ENCODE measurements at regions not wholly inside any gene's neighbourhood (a gene's known extent, or its start where the extent isn't known, plus 50 kb on each side); places are given as distances from the start of the nearest gene placed in this dataset.

DNA sequence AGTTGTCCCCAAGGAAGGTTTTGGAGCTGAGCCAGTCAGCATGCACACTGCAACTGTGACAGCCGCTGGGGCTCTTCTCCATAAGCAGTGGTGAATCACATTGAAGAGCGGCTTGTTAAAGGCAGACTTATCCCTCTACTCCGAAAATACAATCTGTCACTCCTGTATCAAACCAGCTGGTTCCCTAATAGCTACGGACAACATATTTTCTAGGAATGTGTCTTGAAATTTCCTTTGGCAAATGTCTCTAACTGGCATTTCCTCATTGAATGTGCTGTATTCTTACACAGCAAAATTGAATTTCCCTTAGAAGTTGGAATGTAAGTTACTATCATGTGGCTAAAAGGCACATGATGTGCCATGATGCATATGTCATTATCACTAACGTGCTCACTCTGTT is 104.0 kb upstream of the GPR12 start:
- Mint-ChIP-seq H3K27me3 (ENCODE audit: unreplicated experiment) (peaks cover 4% of the 10 kb centered on the region), H3K36me3 (ENCODE audit: unreplicated experiment) (peaks cover 7% of the 10 kb centered on the region), H3K4me3 (ENCODE audit: unreplicated experiment) (no peak overlapping the region), H3K27ac (ENCODE audit: unreplicated experiment) (no peak overlapping the region), H3K9me3 (ENCODE audit: unreplicated experiment) (peaks cover 2% of the 10 kb centered on the region), H3K4me1 (ENCODE audit: low read depth, unreplicated experiment) (peaks cover 3% of the 10 kb centered on the region)
- TF ChIP-seq, protein P1, sequence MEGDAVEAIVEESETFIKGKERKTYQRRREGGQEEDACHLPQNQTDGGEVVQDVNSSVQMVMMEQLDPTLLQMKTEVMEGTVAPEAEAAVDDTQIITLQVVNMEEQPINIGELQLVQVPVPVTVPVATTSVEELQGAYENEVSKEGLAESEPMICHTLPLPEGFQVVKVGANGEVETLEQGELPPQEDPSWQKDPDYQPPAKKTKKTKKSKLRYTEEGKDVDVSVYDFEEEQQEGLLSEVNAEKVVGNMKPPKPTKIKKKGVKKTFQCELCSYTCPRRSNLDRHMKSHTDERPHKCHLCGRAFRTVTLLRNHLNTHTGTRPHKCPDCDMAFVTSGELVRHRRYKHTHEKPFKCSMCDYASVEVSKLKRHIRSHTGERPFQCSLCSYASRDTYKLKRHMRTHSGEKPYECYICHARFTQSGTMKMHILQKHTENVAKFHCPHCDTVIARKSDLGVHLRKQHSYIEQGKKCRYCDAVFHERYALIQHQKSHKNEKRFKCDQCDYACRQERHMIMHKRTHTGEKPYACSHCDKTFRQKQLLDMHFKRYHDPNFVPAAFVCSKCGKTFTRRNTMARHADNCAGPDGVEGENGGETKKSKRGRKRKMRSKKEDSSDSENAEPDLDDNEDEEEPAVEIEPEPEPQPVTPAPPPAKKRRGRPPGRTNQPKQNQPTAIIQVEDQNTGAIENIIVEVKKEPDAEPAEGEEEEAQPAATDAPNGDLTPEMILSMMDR (IDR thresholded peaks at IDR 0.05; ENCODE audit: partially characterized antibody, unreplicated experiment) = no peak
- no peak for DNase-seq

DNA sequence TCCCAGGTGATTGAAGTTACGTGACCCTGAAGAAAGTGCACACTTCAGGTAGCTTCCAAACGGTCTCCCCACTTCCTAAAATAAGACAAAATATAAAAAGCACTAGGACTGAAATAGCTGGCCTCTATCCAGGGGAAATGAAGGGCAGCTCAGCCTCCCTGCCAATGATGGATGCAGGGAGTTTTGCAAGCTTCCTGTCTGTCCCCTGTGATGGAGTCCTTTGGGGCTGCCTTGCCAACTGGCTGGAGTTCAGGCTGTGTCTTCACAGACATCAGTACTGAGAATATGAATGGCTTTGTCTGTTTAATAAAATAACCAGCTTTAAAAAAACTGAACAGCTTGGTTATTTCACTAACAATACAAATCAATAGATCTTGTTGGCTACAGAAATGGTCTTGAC is 101.4 kb upstream of the GPR12 start:
- H3K27me3 Mint-ChIP-seq (ENCODE audit: unreplicated experiment) = peaks cover 4% of the 10 kb centered on the region
- peaks cover 2% of the 10 kb centered on the region for H3K9me3 Mint-ChIP-seq (ENCODE audit: unreplicated experiment)
- TF ChIP-seq, protein P1 (IDR thresholded peaks at IDR 0.05; ENCODE audit: partially characterized antibody, unreplicated experiment) = no peak
- peaks cover 3% of the 10 kb centered on the region for H3K4me1 Mint-ChIP-seq (ENCODE audit: low read depth, unreplicated experiment)
- H3K4me3 Mint-ChIP-seq (ENCODE audit: unreplicated experiment) = no peak overlapping the region
- H3K27ac Mint-ChIP-seq (ENCODE audit: unreplicated experiment) = no peak overlapping the region
- H3K36me3 Mint-ChIP-seq (ENCODE audit: unreplicated experiment) = peaks cover 7% of the 10 kb centered on the region
- DNase-seq = no peak

DNA sequence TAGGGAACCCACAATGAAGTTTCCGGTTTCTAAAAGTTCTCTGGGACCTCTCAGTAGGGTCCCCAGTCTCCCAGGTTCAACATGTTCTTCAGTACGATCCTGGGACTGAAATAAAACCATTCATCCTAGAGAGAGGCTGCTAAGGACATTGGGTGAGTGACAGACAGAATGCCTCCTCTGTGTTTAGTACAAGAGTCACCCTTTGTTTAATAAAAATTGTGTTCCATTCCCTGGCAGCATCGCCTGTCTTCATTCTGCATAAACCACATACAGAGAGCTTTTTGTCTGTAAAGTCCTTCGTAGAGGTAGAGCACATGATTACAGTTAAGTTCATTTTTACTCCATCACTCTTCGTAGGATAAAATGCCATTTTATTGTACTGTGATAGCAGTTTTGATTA is 95.3 kb upstream of the GPR12 start:
- peaks cover 4% of the 10 kb centered on the region for H3K27me3 Mint-ChIP-seq (ENCODE audit: unreplicated experiment)
- no peak overlapping the region for H3K4me3 Mint-ChIP-seq (ENCODE audit: unreplicated experiment)
- H3K9me3 Mint-ChIP-seq (ENCODE audit: unreplicated experiment) = peaks cover 2% of the 10 kb centered on the region
- H3K4me1 Mint-ChIP-seq (ENCODE audit: low read depth, unreplicated experiment) = peaks cover 3% of the 10 kb centered on the region
- TF ChIP-seq, protein P1 (IDR thresholded peaks at IDR 0.05; ENCODE audit: partially characterized antibody, unreplicated experiment) = no peak
- DNase-seq = no peak
- peaks cover 7% of the 10 kb centered on the region for H3K36me3 Mint-ChIP-seq (ENCODE audit: unreplicated experiment)
- no peak overlapping the region for H3K27ac Mint-ChIP-seq (ENCODE audit: unreplicated experiment)

DNA sequence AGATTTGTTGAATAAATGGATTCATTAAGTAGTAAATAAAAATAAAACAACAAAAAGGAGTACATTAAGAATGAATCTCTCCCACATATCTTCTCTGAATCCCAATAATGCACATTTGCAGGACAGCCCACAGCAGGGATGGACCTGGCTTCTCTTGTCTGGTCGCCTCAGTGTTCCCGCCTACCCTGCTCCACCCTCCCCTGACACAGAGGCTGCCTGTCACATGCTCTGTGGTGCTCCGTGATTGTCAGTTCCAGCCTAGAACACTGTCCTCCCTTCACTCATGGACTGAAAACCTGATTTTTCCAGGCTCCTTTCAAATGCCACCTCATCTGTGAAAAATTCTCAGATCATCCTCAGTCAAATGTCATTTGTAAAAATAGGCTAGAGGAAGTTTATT is 94.5 kb upstream of the GPR12 start:
- Mint-ChIP-seq H3K4me1 (ENCODE audit: low read depth, unreplicated experiment) (peaks cover 2% of the 10 kb centered on the region), H3K4me3 (ENCODE audit: unreplicated experiment) (no peak overlapping the region), H3K27me3 (ENCODE audit: unreplicated experiment) (no peaks in the 10 kb centered on the region), H3K9me3 (ENCODE audit: unreplicated experiment) (peaks cover 2% of the 10 kb centered on the region), H3K27ac (ENCODE audit: unreplicated experiment) (no peak overlapping the region), H3K36me3 (ENCODE audit: unreplicated experiment) (peaks cover 5% of the 10 kb centered on the region)
- TF ChIP-seq, protein P1 (IDR thresholded peaks at IDR 0.05; ENCODE audit: partially characterized antibody, unreplicated experiment) = no peak
- no peak for DNase-seq

DNA sequence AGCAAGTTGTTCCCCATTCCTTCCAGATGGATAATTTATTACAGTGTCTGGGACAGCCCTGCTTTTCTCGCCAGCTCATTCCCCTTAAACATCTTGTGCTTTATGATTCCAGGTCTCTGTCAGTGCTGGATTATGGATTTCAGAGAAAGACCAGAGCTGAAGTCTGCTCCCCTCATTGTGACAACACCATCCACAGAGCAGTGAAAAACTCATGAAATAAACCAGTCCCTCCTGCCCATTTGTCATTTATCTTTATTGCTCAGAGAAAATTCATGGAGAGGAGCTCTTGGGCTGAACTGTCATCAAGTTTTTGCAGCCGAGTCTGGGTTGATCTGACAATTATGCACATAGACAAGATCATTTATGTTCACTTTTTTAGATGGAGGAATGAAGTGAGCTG is 92.7 kb upstream of the GPR12 start:
- TF ChIP-seq, protein P1 (IDR thresholded peaks at IDR 0.05; ENCODE audit: partially characterized antibody, unreplicated experiment) = no peak
- Mint-ChIP-seq H3K9me3 (ENCODE audit: unreplicated experiment) (peaks cover 2% of the 10 kb centered on the region), H3K4me3 (ENCODE audit: unreplicated experiment) (no peak overlapping the region), H3K36me3 (ENCODE audit: unreplicated experiment) (no peaks in the 10 kb centered on the region), H3K27ac (ENCODE audit: unreplicated experiment) (no peak overlapping the region), H3K27me3 (ENCODE audit: unreplicated experiment) (no peaks in the 10 kb centered on the region), H3K4me1 (ENCODE audit: low read depth, unreplicated experiment) (peaks cover 2% of the 10 kb centered on the region)
- DNase-seq = no peak
